Loucy (cell line): ENCODE measurements at regions not wholly inside any gene's neighbourhood (a gene's known extent, or its start where the extent isn't known, plus 50 kb on each side); places are given as distances from the start of the nearest gene placed in this dataset.

Source experiments
- EZH2phosphoT487 ChIP-seq: fragments of 200-600 bp; IDR thresholded peaks from 2 replicates; pipeline ENCODE4 v1.6.1; 2018; ENCODE audit warnings: antibody characterized with exemption, mild to moderate bottlenecking, moderate library complexity, borderline replicate concordance
- TF ChIP-seq, protein P1 (sequence below): fragments of 200-600 bp; sonication (generic); conservative IDR thresholded peaks from 2 replicates; pipeline ENCODE4 v1.5.1; 2014; ENCODE audit warnings: mild to moderate bottlenecking, antibody characterized with exemption, low read length

DNA sequence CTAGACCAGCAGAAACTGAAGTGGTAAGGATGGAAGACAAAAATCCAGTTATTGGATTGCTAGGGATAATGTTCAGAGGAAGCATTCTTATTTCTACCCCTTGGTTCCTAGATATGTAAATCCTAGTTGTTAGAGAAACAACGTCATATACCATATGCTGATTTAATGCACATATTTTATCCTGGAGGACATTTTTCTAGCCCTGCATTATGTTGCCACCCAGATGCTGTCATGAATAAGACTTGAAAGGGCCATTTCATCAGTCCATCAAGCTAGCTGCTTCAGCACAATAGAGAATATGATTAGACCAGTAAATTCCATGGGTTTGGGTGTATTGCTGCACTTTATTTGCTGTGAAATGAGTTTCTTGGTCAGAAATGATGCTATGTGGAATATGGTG is 1736.4 kb downstream of the MAT2B start:
- TF ChIP-seq EZH2phosphoT487: no peak
- TF ChIP-seq, protein P1, sequence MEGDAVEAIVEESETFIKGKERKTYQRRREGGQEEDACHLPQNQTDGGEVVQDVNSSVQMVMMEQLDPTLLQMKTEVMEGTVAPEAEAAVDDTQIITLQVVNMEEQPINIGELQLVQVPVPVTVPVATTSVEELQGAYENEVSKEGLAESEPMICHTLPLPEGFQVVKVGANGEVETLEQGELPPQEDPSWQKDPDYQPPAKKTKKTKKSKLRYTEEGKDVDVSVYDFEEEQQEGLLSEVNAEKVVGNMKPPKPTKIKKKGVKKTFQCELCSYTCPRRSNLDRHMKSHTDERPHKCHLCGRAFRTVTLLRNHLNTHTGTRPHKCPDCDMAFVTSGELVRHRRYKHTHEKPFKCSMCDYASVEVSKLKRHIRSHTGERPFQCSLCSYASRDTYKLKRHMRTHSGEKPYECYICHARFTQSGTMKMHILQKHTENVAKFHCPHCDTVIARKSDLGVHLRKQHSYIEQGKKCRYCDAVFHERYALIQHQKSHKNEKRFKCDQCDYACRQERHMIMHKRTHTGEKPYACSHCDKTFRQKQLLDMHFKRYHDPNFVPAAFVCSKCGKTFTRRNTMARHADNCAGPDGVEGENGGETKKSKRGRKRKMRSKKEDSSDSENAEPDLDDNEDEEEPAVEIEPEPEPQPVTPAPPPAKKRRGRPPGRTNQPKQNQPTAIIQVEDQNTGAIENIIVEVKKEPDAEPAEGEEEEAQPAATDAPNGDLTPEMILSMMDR: no peak
